ENCODE measurements at regions not wholly inside any gene's neighbourhood (a gene's known extent, or its start where the extent isn't known, plus 50 kb on each side); places are given as distances from the start of the nearest gene placed in this dataset.

DNA sequence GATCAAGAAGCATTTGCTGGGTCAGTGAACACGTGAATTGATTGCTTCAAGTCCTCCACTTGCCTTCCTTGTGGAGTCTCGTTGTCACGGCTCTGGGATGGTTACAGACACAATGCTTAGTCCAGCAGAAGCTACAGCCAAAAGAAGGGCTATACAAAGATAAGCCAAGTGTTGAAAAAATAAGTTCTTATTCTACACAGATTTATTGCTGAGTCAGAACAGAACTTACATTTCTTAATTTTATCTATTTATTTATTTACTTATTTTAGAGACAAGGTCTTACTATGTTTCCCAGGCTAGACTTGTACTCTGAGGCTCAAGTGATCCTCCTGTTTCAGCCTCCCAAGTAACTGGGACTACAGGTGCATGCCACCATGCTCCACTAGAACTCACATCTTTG lies 199.0 kb downstream of the MYLK4 start:
- no peak for DNase-seq (ENCODE audit: low read depth, low spot score)
- TF ChIP-seq, protein P1, sequence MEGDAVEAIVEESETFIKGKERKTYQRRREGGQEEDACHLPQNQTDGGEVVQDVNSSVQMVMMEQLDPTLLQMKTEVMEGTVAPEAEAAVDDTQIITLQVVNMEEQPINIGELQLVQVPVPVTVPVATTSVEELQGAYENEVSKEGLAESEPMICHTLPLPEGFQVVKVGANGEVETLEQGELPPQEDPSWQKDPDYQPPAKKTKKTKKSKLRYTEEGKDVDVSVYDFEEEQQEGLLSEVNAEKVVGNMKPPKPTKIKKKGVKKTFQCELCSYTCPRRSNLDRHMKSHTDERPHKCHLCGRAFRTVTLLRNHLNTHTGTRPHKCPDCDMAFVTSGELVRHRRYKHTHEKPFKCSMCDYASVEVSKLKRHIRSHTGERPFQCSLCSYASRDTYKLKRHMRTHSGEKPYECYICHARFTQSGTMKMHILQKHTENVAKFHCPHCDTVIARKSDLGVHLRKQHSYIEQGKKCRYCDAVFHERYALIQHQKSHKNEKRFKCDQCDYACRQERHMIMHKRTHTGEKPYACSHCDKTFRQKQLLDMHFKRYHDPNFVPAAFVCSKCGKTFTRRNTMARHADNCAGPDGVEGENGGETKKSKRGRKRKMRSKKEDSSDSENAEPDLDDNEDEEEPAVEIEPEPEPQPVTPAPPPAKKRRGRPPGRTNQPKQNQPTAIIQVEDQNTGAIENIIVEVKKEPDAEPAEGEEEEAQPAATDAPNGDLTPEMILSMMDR (IDR thresholded peaks at IDR 0.05; ENCODE audit: low read depth, low read length), result no peak
- in situ Hi-C loops (cut with HindIII; ENCODE audit: low sequenced_read_pairs), result no loop called here

DNA sequence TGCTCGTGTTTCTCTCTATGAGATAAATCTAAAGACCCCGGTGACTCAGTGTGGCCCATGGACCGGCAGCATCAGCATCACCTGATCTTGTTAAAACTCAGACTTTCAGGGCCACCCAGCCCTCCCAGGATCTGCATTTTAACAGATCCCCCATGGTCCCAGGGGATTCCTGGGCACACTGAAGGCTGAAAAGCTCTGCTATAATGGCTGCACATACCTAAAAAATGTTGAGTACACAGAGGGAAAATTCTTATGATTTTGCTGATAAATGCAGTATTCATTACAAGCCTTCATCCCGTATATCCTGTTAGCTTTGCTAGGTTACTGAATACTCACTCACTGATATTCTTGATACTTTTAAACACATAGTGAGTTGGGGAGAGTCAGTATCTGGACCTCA lies 200.5 kb downstream of the MYLK4 start:
- TF ChIP-seq, protein P1 (IDR thresholded peaks at IDR 0.05; ENCODE audit: low read depth, low read length), result no peak
- H3K4me3 ChIP-seq (ENCODE audit: low read depth, low read length), result no peak overlapping the region
- in situ Hi-C loops (cut with HindIII; ENCODE audit: low sequenced_read_pairs), result no loop called here
- no peak for DNase-seq (ENCODE audit: low read depth, low spot score)

More for the DNA sequence above, 199.0 kb downstream of the MYLK4 start:
- H3K4me3 ChIP-seq (ENCODE audit: low read depth, low read length), result no peak overlapping the region

DNA sequence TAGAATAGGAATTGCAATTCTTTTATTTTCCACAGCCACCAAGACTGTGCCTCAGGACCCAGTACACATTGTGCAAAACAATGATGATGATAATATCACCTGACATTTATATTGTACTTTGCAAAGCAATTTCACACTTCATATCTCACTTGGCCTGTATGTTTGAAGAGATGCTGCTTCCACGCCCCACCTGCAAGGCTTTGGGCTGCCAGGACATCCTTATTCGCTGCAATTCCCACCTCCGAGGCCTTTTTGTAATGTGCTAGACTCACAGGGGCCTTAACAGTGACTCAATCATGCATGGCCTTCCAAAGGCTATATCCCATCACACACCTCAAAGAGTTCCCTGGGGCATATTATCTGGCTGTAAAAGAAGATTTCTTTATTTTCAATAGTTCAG lies 200.9 kb downstream of the MYLK4 start:
- TF ChIP-seq, protein P1 (IDR thresholded peaks at IDR 0.05; ENCODE audit: low read depth, low read length), result no peak
- DNase-seq (ENCODE audit: low read depth, low spot score), result no peak
- in situ Hi-C loops (cut with HindIII; ENCODE audit: low sequenced_read_pairs), result no loop called here
- no peak overlapping the region for H3K4me3 ChIP-seq (ENCODE audit: low read depth, low read length)

DNA sequence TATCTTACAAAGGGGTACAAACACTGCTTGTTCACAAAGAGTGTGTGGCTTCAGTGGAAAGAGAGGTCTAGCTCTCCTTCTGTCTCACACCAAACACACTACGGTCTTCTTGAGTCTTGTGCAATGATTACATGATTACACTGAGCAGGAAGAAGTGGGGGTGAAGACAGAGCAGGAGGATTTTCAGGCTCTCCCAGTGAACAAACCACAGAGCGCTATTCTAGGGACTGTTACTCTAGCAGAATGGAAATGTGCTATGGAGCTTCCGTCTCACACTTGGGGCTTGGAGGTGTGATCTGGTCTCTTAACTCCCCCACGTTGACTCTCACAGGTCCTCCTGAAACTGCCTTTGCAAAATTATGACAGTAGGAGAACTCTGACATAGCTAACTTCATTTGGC lies 203.4 kb downstream of the MYLK4 start:
- TF ChIP-seq, protein P1 (IDR thresholded peaks at IDR 0.05; ENCODE audit: low read depth, low read length), result no peak
- in situ Hi-C loops (cut with HindIII; ENCODE audit: low sequenced_read_pairs), result no loop called here
- no peak for DNase-seq (ENCODE audit: low read depth, low spot score)
- H3K4me3 ChIP-seq (ENCODE audit: low read depth, low read length), result no peak overlapping the region

DNA sequence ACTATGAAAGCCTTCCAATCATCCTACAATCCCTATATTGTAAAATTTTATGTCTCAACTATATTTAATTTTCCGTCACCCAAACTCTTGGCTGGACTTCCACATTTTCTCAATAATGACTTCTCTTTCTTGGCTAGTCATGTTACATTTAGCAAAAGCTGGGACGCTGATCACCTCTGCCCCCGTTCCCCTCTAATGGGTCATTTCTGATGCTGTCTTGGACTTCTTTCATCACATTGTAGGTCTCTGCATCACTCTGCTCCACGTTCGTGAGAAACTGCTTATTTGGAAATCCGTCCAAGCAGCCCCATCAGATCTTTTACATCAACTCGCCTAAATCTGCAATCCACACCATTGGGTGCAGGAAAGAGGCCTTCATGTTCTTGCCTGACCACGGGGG lies 203.8 kb downstream of the MYLK4 start:
- DNase-seq (ENCODE audit: low read depth, low spot score), result no peak
- in situ Hi-C loops (cut with HindIII; ENCODE audit: low sequenced_read_pairs), result no loop called here
- TF ChIP-seq, protein P1 (IDR thresholded peaks at IDR 0.05; ENCODE audit: low read depth, low read length), result no peak
- no peak overlapping the region for H3K4me3 ChIP-seq (ENCODE audit: low read depth, low read length)

DNA sequence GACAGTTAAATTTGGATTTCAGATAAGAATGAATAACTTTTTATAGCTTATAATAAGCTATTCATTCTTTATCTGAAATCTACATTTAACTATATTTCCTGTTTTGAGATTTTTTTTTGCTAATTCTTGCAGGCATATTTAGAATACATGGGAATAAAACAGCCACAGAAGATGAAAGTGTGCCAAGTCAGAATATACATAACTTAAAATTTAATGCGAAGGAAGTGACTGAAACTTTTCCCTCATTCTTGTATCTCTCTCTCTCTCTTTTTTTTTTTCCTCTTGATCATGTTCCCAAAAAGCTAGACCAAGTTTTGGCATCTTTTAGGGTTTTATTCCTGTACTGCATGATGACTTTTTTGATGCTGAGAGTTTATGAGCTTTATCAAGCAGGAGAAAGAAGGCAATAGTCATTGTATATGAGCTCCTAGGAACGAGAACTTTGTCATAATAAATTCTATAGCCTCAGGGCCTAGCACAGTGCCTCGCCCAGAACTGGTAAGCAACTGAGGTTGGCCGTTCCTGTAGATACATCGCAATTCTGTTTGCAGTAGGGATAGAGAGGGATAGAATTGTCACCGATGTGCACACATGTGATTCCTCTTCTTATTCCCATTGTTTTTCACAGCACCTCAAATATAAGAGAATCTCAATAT lies 205.2 kb downstream of the MYLK4 start:
- DNase-seq (ENCODE audit: low read depth, low spot score), result no peak
- in situ Hi-C loops (cut with HindIII; ENCODE audit: low sequenced_read_pairs), result no loop called here
- TF ChIP-seq, protein P1 (IDR thresholded peaks at IDR 0.05; ENCODE audit: low read depth, low read length), result no peak
- no peak overlapping the region for H3K4me3 ChIP-seq (ENCODE audit: low read depth, low read length)
